Esophagus (tissue), 2 donors: ENCODE measurements at regions not wholly inside any gene's neighbourhood (a gene's known extent, or its start where the extent isn't known, plus 50 kb on each side); places are given as distances from the start of the nearest gene placed in this dataset.
A peak's percentile ranks its signal among the peaks of the same experiment; 100 is the strongest.

Experiments used
- H3K27ac ChIP-seq, 2 donors: one replicate each; pipeline ENCODE4 v1.5.1; 2013; ENCODE audit warnings: low read depth in 2 of 2, mild to moderate bottlenecking in 2 of 2, inconsistent platforms in 1 of 2, low read length in 1 of 2, moderate library complexity in 1 of 2
- H3K27me3 ChIP-seq, 2 donors: one replicate each; pipeline ENCODE4 v1.6.1; 2013; ENCODE audit warnings: low read length in 2 of 2, control low read depth in 1 of 2, mild to moderate bottlenecking in 1 of 2; ENCODE audit not compliant: insufficient read depth in 2 of 2, control insufficient read depth in 1 of 2
- H3K36me3 ChIP-seq, 2 donors: one replicate each; pipeline ENCODE4 v1.6.1; 2013; ENCODE audit warnings: low read length in 1 of 2; ENCODE audit not compliant: control insufficient read depth in 2 of 2, insufficient read depth in 2 of 2
- H3K4me1 ChIP-seq, 2 donors: one replicate each; pipeline ENCODE4 v1.6.1; 2013; ENCODE audit warnings: low read length in 1 of 2; ENCODE audit not compliant: control insufficient read depth in 2 of 2, insufficient read depth in 2 of 2
- H3K4me3 ChIP-seq, 2 donors: one replicate each; pipeline ENCODE4 v1.5.1; 2013; ENCODE audit warnings: low read length in 2 of 2, mild to moderate bottlenecking in 2 of 2, low read depth in 1 of 2, moderate library complexity in 1 of 2
- H3K9me3 ChIP-seq, 2 donors: one replicate each; pipeline ENCODE4 v1.6.1; 2013; ENCODE audit warnings: mild to moderate bottlenecking in 2 of 2, low read depth in 1 of 2, low read length in 1 of 2, moderate library complexity in 1 of 2; ENCODE audit not compliant: control insufficient read depth in 2 of 2, insufficient read depth in 1 of 2
- WGBS, 2 donors: extraction: QIAGEN DNeasy Blood & Tissue Kit; methylation state at CpG; one replicate each; pipeline ENCODE4 v1.1.7; 2013; 5-methylcytosine and 5-hydroxymethylcytosine counted together
- donor health status: healthy with polysubstance abuse.
- donor health status: Bipolar disorder and iron deficiency.

GRCh38 chr6:44007818-44008621, 119.2 kb downstream of the MRPL14 start:
- no peaks in the 10 kb centered on the region for H3K9me3 ChIP-seq
- H3K27me3 ChIP-seq: peaks cover 0 to 3% of the 10 kb centered on the region in 2 donors
- no peak overlapping the region for H3K4me3 ChIP-seq
- no peaks in the 10 kb centered on the region for H3K36me3 ChIP-seq
- H3K4me1 ChIP-seq: peaks cover 0 to under 1% of the 10 kb centered on the region in 2 donors
- 88 to 90% methylated on average over 13 of the region's 13 CpGs for WGBS, 2 donors
- H3K27ac ChIP-seq: no peak overlapping the region

- no peak overlapping the region for H3K27ac ChIP-seq
- WGBS, 2 donors: 81 to 85% methylated on average over 6 of the region's 6 CpGs
- H3K4me1 ChIP-seq: peaks cover 3 to 6% of the 10 kb centered on the region in 2 donors
These were observed 120.4 kb downstream of the MRPL14 start for GRCh38 chr6:44006872-44007303.

GRCh38 chr6:44006123-44006871, 121.0 kb downstream of the MRPL14 start:
- no peak overlapping the region for H3K27ac ChIP-seq
- no peaks in the 10 kb centered on the region for H3K36me3 ChIP-seq
- no peaks in the 10 kb centered on the region for H3K9me3 ChIP-seq
- peaks cover 0 to 3% of the 10 kb centered on the region in 2 donors for H3K27me3 ChIP-seq
- H3K4me3 ChIP-seq: no peak overlapping the region
- H3K4me1 ChIP-seq: peaks cover 3 to 6% of the 10 kb centered on the region in 2 donors
- whole genome bisulfite sequencing, 2 donors: 89 to 93% methylated on average over 7 of the region's 7 CpGs

More at GRCh38 chr6:44006872-44007303, 120.4 kb downstream of the MRPL14 start:
- H3K27me3 ChIP-seq: peaks cover 0 to 3% of the 10 kb centered on the region in 2 donors
- no peaks in the 10 kb centered on the region for H3K9me3 ChIP-seq
- H3K4me3 ChIP-seq: no peak overlapping the region
- H3K36me3 ChIP-seq: no peaks in the 10 kb centered on the region

GRCh38 chr6:44005507-44005903, 121.7 kb downstream of the MRPL14 start:
- 76 to 77% methylated on average over 3 of the region's 3 CpGs for WGBS, 2 donors
- no peak overlapping the region for H3K4me3 ChIP-seq
- H3K27ac ChIP-seq: no peak overlapping the region
- H3K36me3 ChIP-seq: no peaks in the 10 kb centered on the region
- no peaks in the 10 kb centered on the region for H3K9me3 ChIP-seq
- H3K27me3 ChIP-seq: peaks cover 0 to 3% of the 10 kb centered on the region in 2 donors
- H3K4me1 ChIP-seq: peaks cover 3 to 6% of the 10 kb centered on the region in 2 donors

GRCh38 chr6:44004625-44005506, 122.4 kb downstream of the MRPL14 start:
- no peaks in the 10 kb centered on the region for H3K36me3 ChIP-seq
- peaks cover 3 to 7% of the 10 kb centered on the region in 2 donors for H3K4me1 ChIP-seq
- peaks cover 0 to 3% of the 10 kb centered on the region in 2 donors for H3K27me3 ChIP-seq
- no peak overlapping the region for H3K27ac ChIP-seq
- H3K4me3 ChIP-seq: no peak overlapping the region
- no peaks in the 10 kb centered on the region for H3K9me3 ChIP-seq
- WGBS, 2 donors: 59 to 71% methylated on average over 7 of the region's 7 CpGs

- no peak overlapping the region for H3K27ac ChIP-seq
- 84 to 85% methylated on average over 9 of the region's 9 CpGs for WGBS, 2 donors
- H3K4me1 ChIP-seq: peaks cover 3 to 7% of the 10 kb centered on the region in 2 donors
- no peak overlapping the region for H3K4me3 ChIP-seq
- no peaks in the 10 kb centered on the region for H3K36me3 ChIP-seq
- H3K27me3 ChIP-seq: peaks cover 0 to 3% of the 10 kb centered on the region in 2 donors
- no peaks in the 10 kb centered on the region for H3K9me3 ChIP-seq
These were observed 123.1 kb downstream of the MRPL14 start for GRCh38 chr6:44004136-44004535.

GRCh38 chr6:44003345-44004061, 123.7 kb downstream of the MRPL14 start:
- Histone ChIP-seq H3K27ac (no peak overlapping the region), H3K4me1 (peaks cover 3 to 7% of the 10 kb centered on the region in 2 donors), H3K4me3 (peak overlapping the region in 1 of 2 donors; percentile 43), H3K9me3 (no peaks in the 10 kb centered on the region), H3K27me3 (peaks cover 0 to 3% of the 10 kb centered on the region in 2 donors), H3K36me3 (no peaks in the 10 kb centered on the region)
- 77 to 79% methylated on average over 21 to 22 of the region's 22 CpGs for WGBS, 2 donors

GRCh38 chr6:44002593-44003344, 124.5 kb downstream of the MRPL14 start:
- 3 to 5% methylated on average over 59 to 76 of the region's 76 CpGs for WGBS, 2 donors
- Histone ChIP-seq H3K9me3 (no peaks in the 10 kb centered on the region), H3K36me3 (no peaks in the 10 kb centered on the region), H3K27me3 (peaks cover 0 to 3% of the 10 kb centered on the region in 2 donors), H3K4me1 (peaks cover 3 to 7% of the 10 kb centered on the region in 2 donors), H3K4me3 (peak overlapping the region; percentile 40 to 43), H3K27ac (peak overlapping the region in 1 of 2 donors; percentile 3)
